GM12873 (cell line): ENCODE measurements at regions not wholly inside any gene's neighbourhood (a gene's known extent, or its start where the extent isn't known, plus 50 kb on each side); places are given as distances from the start of the nearest gene placed in this dataset.

Experiments
- CTCF ChIP-seq: IDR thresholded peaks from 2 replicates; pipeline ENCODE4 v1.5.1; 2012; ENCODE audit warnings: low read depth, mild to moderate bottlenecking, moderate library complexity, low read length, control low read depth; ENCODE audit not compliant: insufficient read depth; ENCODE audit errors: missing control alignments

GRCh38 chr6:40740518-40740917 lies 153.4 kb upstream of the LRFN2 start:
- no peak for TF ChIP-seq CTCF

- TF ChIP-seq CTCF: no peak
Measured at GRCh38 chr6:40738551-40739193, 151.5 kb upstream of the LRFN2 start.

DNA sequence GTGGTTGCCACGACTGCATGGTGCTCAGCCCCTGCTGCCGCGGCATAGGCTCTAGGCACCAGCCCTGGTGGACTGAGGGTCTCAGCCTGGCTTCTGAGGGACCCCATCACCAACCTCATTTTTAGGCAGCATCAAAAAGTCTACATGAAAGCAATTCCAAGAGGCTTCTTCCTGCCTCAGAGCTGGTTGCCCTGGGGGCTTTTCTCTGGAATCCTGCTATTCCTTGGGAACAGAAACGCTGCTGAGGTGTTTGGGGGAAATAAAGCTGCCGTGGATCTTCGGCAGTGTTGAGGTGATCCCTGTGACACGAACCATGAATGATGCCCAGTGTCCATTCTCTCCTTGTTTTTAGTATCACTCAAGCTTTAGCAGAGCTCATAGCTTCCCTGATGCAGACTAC lies 148.4 kb upstream of the LRFN2 start:
- no peak for TF ChIP-seq CTCF

- TF ChIP-seq CTCF: no peak
Measured at GRCh38 chr6:40735121-40735520, 148.0 kb upstream of the LRFN2 start.

DNA sequence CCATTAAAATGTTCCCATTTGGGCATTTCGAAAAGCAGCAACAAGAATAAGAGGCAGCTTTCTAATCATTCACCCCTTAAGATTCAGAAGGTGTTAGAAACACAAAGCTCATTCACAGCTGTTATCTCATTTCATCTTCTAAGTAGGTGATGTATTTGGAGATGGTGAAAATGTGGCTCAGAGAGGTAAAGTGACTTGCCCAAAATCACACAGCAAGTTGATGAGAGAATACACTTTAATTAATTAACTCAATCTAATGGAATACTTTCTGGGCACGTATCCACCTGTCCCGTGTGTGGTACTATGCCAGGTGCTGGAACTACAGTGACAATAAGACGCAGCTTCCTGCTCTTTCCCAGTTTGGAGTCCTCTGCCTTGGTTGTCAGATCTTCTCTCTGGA lies 147.4 kb upstream of the LRFN2 start:
- no peak for TF ChIP-seq CTCF

DNA sequence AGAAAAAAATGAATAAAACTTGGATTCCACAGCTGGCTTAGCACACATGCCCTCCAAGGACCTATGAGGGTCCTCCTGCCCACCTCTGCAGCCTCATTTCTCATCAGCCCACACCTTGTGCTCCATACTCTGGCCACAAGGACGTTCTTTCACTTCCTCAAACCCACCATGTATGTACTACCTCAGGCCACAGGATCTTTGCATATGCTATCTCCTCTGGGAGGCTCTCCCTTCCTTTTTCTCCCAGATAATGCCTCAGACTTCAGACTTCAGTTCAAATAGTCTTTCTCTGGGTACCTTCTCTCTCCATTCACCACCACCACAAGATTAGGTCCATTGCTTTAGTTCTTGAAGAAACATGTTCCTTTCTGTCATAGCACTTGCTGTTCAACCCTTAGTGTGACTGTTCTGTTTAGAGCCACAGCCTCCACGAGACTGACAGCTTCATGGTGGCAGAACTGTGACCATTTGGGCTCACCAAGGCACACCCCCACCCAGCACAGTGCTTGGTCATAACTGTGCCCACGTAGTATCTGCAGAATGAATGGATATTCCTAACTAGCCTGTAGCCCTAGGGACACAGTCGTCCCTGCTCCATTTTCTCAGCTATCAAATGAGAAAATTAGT lies 146.7 kb upstream of the LRFN2 start:
- no peak for TF ChIP-seq CTCF

- no peak for TF ChIP-seq CTCF
Measured at GRCh38 chr6:40733290-40733689, 146.1 kb upstream of the LRFN2 start.
